Activated T-cell treated with anti-CD3 and anti-CD28 coated beads, Interleukin-2, amount 50 U/mL, for 72 hours (primary cell): ENCODE measurements at regions not wholly inside any gene's neighbourhood (a gene's known extent, or its start where the extent isn't known, plus 50 kb on each side); places are given as distances from the start of the nearest gene placed in this dataset.

ENCODE experiments used
- ATAC-seq, 2 donors: fragments of 150-1000 bp; cut with Tn5 transposase; replicated peaks in 1 of 2; 2 replicates each; pipeline ENCODE4 v1.10.0; 2021; ENCODE audit warnings: moderate library complexity in 2 of 2, mild to moderate bottlenecking in 1 of 2
- DNase-seq, 2 donors: peaks; one replicate each; pipeline ENCODE4 v3.0.0; 2021 to 2022; ENCODE audit warnings: mixed read lengths in 1 of 2
- H3K27ac Mint-ChIP-seq: one replicate; pipeline ENCODE4 v1.8.0; 2022; ENCODE audit warnings: mild to moderate bottlenecking, moderate library complexity, mixed read lengths
- H3K27me3 Mint-ChIP-seq: one replicate; pipeline ENCODE4 v1.8.0; 2022; ENCODE audit warnings: low read depth, mixed read lengths
- H3K36me3 Mint-ChIP-seq, 2 donors: one replicate each; pipeline ENCODE4 v1.8.0; 2022; ENCODE audit warnings: mixed read lengths in 2 of 2, mild to moderate bottlenecking in 1 of 2; ENCODE audit not compliant: insufficient read depth in 2 of 2
- H3K4me1 Mint-ChIP-seq: one replicate; pipeline ENCODE4 v1.8.0; 2022; ENCODE audit warnings: low read depth, mixed read lengths
- H3K4me3 Mint-ChIP-seq, 2 donors: one replicate each; pipeline ENCODE4 v1.8.0; 2022; ENCODE audit warnings: mild to moderate bottlenecking in 2 of 2, mixed read lengths in 2 of 2, moderate library complexity in 2 of 2
- H3K9me3 Mint-ChIP-seq, 2 donors: one replicate each; pipeline ENCODE4 v1.8.0; 2022; ENCODE audit warnings: mixed read lengths in 2 of 2

GRCh38 chrX:121260596-121261240, 213.3 kb downstream of the GLUD2 start:
- DNase-seq (no peak), ATAC-seq (no peak)
- Mint-ChIP-seq H3K9me3 (no peaks in the 10 kb centered on the region), H3K4me1 (peaks cover 12% of the 10 kb centered on the region), H3K36me3 (no peaks in the 10 kb centered on the region), H3K27me3 (peaks cover 19% of the 10 kb centered on the region), H3K4me3 (no peak overlapping the region), H3K27ac (no peak overlapping the region)

- peaks cover 20% of the 10 kb centered on the region for H3K27me3 Mint-ChIP-seq
- peaks cover 2 to 14% of the 10 kb centered on the region in 2 donors for H3K9me3 Mint-ChIP-seq
- H3K4me1 Mint-ChIP-seq = no peaks in the 10 kb centered on the region
- H3K36me3 Mint-ChIP-seq = no peaks in the 10 kb centered on the region
- H3K27ac Mint-ChIP-seq = no peak overlapping the region
- no peak for ATAC-seq
- no peak overlapping the region for H3K4me3 Mint-ChIP-seq
- no peak for DNase-seq
Observed at GRCh38 chrX:121283921-121284320, 236.5 kb downstream of the GLUD2 start.

GRCh38 chrX:121298499-121298898, 251.1 kb downstream of the GLUD2 start:
- H3K27ac Mint-ChIP-seq = no peak overlapping the region
- H3K9me3 Mint-ChIP-seq = no peaks in the 10 kb centered on the region
- peaks cover 11% of the 10 kb centered on the region for H3K27me3 Mint-ChIP-seq
- ATAC-seq = peak in 1 of 2 donors; percentile 61
- no peaks in the 10 kb centered on the region for H3K4me1 Mint-ChIP-seq
- DNase-seq = no peak
- H3K4me3 Mint-ChIP-seq = no peak overlapping the region
- H3K36me3 Mint-ChIP-seq = no peaks in the 10 kb centered on the region

GRCh38 chrX:121301356-121301755, 253.9 kb downstream of the GLUD2 start:
- Mint-ChIP-seq H3K27me3 (peaks cover 18% of the 10 kb centered on the region), H3K4me3 (no peak overlapping the region), H3K9me3 (no peaks in the 10 kb centered on the region), H3K4me1 (no peaks in the 10 kb centered on the region), H3K36me3 (no peaks in the 10 kb centered on the region), H3K27ac (no peak overlapping the region)
- ATAC-seq = peak; percentile 77 to 89
- DNase-seq = no peak

- Mint-ChIP-seq H3K36me3 (no peaks in the 10 kb centered on the region), H3K9me3 (no peaks in the 10 kb centered on the region), H3K27ac (no peak overlapping the region), H3K4me3 (no peak overlapping the region), H3K27me3 (peaks cover 18% of the 10 kb centered on the region), H3K4me1 (peaks cover under 1% of the 10 kb centered on the region)
- DNase-seq (no peak), ATAC-seq (no peak)
Observed at GRCh38 chrX:121301822-121302221, 254.4 kb downstream of the GLUD2 start.

GRCh38 chrX:121307449-121307848, 260.0 kb downstream of the GLUD2 start:
- Mint-ChIP-seq H3K4me1 (peaks cover 20% of the 10 kb centered on the region), H3K27ac (peak overlapping the region; percentile 96), H3K4me3 (peak overlapping the region; percentile 54 to 67), H3K36me3 (no peaks in the 10 kb centered on the region), H3K27me3 (peaks cover 32% of the 10 kb centered on the region), H3K9me3 (no peaks in the 10 kb centered on the region)
- peak; percentile 61 to 62 for ATAC-seq
- DNase-seq = peak; percentile 12 to 18

- Mint-ChIP-seq H3K4me3 (peak overlapping the region; percentile 61 to 67), H3K9me3 (no peaks in the 10 kb centered on the region), H3K27me3 (peaks cover 32% of the 10 kb centered on the region), H3K36me3 (no peaks in the 10 kb centered on the region), H3K4me1 (peaks cover 20% of the 10 kb centered on the region), H3K27ac (peak overlapping the region; percentile 96)
- ATAC-seq (peak; percentile 84), DNase-seq (peak; percentile 67 to 78)
Observed at GRCh38 chrX:121308276-121308805, 260.9 kb downstream of the GLUD2 start.

- Mint-ChIP-seq H3K4me1 (peaks cover 20% of the 10 kb centered on the region), H3K36me3 (no peaks in the 10 kb centered on the region), H3K4me3 (no peak overlapping the region), H3K27ac (no peak overlapping the region), H3K9me3 (no peaks in the 10 kb centered on the region), H3K27me3 (peaks cover 26% of the 10 kb centered on the region)
- DNase-seq = no peak
- no peak for ATAC-seq
Observed at GRCh38 chrX:121310820-121311219, 263.4 kb downstream of the GLUD2 start.

- no peaks in the 10 kb centered on the region for H3K36me3 Mint-ChIP-seq
- no peak overlapping the region for H3K27ac Mint-ChIP-seq
- H3K4me1 Mint-ChIP-seq = no peaks in the 10 kb centered on the region
- DNase-seq = no peak
- no peak overlapping the region for H3K4me3 Mint-ChIP-seq
- H3K9me3 Mint-ChIP-seq = no peaks in the 10 kb centered on the region
- peaks cover 24% of the 10 kb centered on the region for H3K27me3 Mint-ChIP-seq
- no peak for ATAC-seq
Observed at GRCh38 chrX:121320441-121320840, 273.0 kb downstream of the GLUD2 start.

- peaks cover 18% of the 10 kb centered on the region for H3K27me3 Mint-ChIP-seq
- no peak overlapping the region for H3K4me3 Mint-ChIP-seq
- no peaks in the 10 kb centered on the region for H3K36me3 Mint-ChIP-seq
- no peaks in the 10 kb centered on the region for H3K4me1 Mint-ChIP-seq
- DNase-seq = peak in 1 of 2 donors; percentile 3
- no peak overlapping the region for H3K27ac Mint-ChIP-seq
- no peak for ATAC-seq
- H3K9me3 Mint-ChIP-seq = no peaks in the 10 kb centered on the region
Observed at GRCh38 chrX:121322159-121322558, 274.7 kb downstream of the GLUD2 start.

- Mint-ChIP-seq H3K27ac (no peak overlapping the region), H3K4me3 (no peak overlapping the region), H3K36me3 (no peaks in the 10 kb centered on the region), H3K9me3 (no peaks in the 10 kb centered on the region), H3K4me1 (no peaks in the 10 kb centered on the region), H3K27me3 (peaks cover 26% of the 10 kb centered on the region)
- ATAC-seq = no peak
- DNase-seq = no peak
Observed at GRCh38 chrX:121323337-121323736, 275.9 kb downstream of the GLUD2 start.

GRCh38 chrX:121333942-121334341, 286.5 kb downstream of the GLUD2 start:
- ATAC-seq (no peak), DNase-seq (no peak)
- H3K27ac Mint-ChIP-seq = no peak overlapping the region
- peaks cover 13% of the 10 kb centered on the region for H3K27me3 Mint-ChIP-seq
- no peaks in the 10 kb centered on the region for H3K36me3 Mint-ChIP-seq
- no peak overlapping the region for H3K4me3 Mint-ChIP-seq
- no peaks in the 10 kb centered on the region for H3K4me1 Mint-ChIP-seq
- H3K9me3 Mint-ChIP-seq = no peaks in the 10 kb centered on the region

- DNase-seq (no peak), ATAC-seq (no peak)
- H3K4me1 Mint-ChIP-seq = no peaks in the 10 kb centered on the region
- no peaks in the 10 kb centered on the region for H3K9me3 Mint-ChIP-seq
- H3K36me3 Mint-ChIP-seq = no peaks in the 10 kb centered on the region
- H3K27ac Mint-ChIP-seq = no peak overlapping the region
- no peak overlapping the region for H3K4me3 Mint-ChIP-seq
- peaks cover 26% of the 10 kb centered on the region for H3K27me3 Mint-ChIP-seq
Observed at GRCh38 chrX:121336831-121337421, 289.5 kb downstream of the GLUD2 start.

GRCh38 chrX:121337816-121338215, 290.4 kb downstream of the GLUD2 start:
- H3K4me1 Mint-ChIP-seq = no peaks in the 10 kb centered on the region
- H3K27ac Mint-ChIP-seq = no peak overlapping the region
- no peaks in the 10 kb centered on the region for H3K9me3 Mint-ChIP-seq
- no peak for DNase-seq
- H3K27me3 Mint-ChIP-seq = peaks cover 27% of the 10 kb centered on the region
- no peaks in the 10 kb centered on the region for H3K36me3 Mint-ChIP-seq
- no peak for ATAC-seq
- H3K4me3 Mint-ChIP-seq = no peak overlapping the region
